ENCODE measurements at regions not wholly inside any gene's neighbourhood (a gene's known extent, or its start where the extent isn't known, plus 50 kb on each side); places are given as distances from the start of the nearest gene placed in this dataset.

- no peak overlapping the region for H3K9ac ChIP-seq (ENCODE audit: low read length)
Observed at GRCh38 chr3:72480366-72480765, 367.9 kb downstream of the SHQ1 start.

GRCh38 chr3:72479651-72480215 lies 368.5 kb downstream of the SHQ1 start:
- peaks cover 13% of the 10 kb centered on the region for H3K4me1 ChIP-seq (ENCODE audit: control insufficient read depth, low read depth, low read length)
- H3K9me3 ChIP-seq (ENCODE audit: control insufficient read depth, low read depth, low read length): no peaks in the 10 kb centered on the region
- no peak overlapping the region for H3K27ac ChIP-seq (ENCODE audit: low read length)
- no peaks in the 10 kb centered on the region for H3K36me3 ChIP-seq (ENCODE audit: control insufficient read depth, low read depth, low read length)
- no peak overlapping the region for H3K4me3 ChIP-seq (ENCODE audit: low read length)
- no peaks in the 10 kb centered on the region for H3K27me3 ChIP-seq (ENCODE audit: control insufficient read depth, insufficient read depth, low read length)
- no peak overlapping the region for H3K9ac ChIP-seq (ENCODE audit: low read length)

More at GRCh38 chr3:72480366-72480765, 367.9 kb downstream of the SHQ1 start:
- Histone ChIP-seq H3K27ac (ENCODE audit: low read length) (no peak overlapping the region), H3K9me3 (ENCODE audit: control insufficient read depth, low read depth, low read length) (no peaks in the 10 kb centered on the region), H3K27me3 (ENCODE audit: control insufficient read depth, insufficient read depth, low read length) (no peaks in the 10 kb centered on the region), H3K36me3 (ENCODE audit: control insufficient read depth, low read depth, low read length) (no peaks in the 10 kb centered on the region), H3K4me3 (ENCODE audit: low read length) (no peak overlapping the region), H3K4me1 (ENCODE audit: control insufficient read depth, low read depth, low read length) (peaks cover 13% of the 10 kb centered on the region)

GRCh38 chr3:72476139-72476483 lies 372.1 kb downstream of the SHQ1 start:
- H3K4me3 ChIP-seq (ENCODE audit: low read length): no peak overlapping the region
- no peaks in the 10 kb centered on the region for H3K27me3 ChIP-seq (ENCODE audit: control insufficient read depth, insufficient read depth, low read length)
- no peak overlapping the region for H3K27ac ChIP-seq (ENCODE audit: low read length)
- H3K4me1 ChIP-seq (ENCODE audit: control insufficient read depth, low read depth, low read length): peaks cover 5% of the 10 kb centered on the region
- H3K9me3 ChIP-seq (ENCODE audit: control insufficient read depth, low read depth, low read length): no peaks in the 10 kb centered on the region
- no peak overlapping the region for H3K9ac ChIP-seq (ENCODE audit: low read length)
- no peaks in the 10 kb centered on the region for H3K36me3 ChIP-seq (ENCODE audit: control insufficient read depth, low read depth, low read length)

GRCh38 chr3:72475258-72476138 lies 372.7 kb downstream of the SHQ1 start:
- H3K9me3 ChIP-seq (ENCODE audit: control insufficient read depth, low read depth, low read length): no peaks in the 10 kb centered on the region
- H3K4me1 ChIP-seq (ENCODE audit: control insufficient read depth, low read depth, low read length): peaks cover 5% of the 10 kb centered on the region
- no peaks in the 10 kb centered on the region for H3K36me3 ChIP-seq (ENCODE audit: control insufficient read depth, low read depth, low read length)
- H3K4me3 ChIP-seq (ENCODE audit: low read length): no peak overlapping the region
- H3K27me3 ChIP-seq (ENCODE audit: control insufficient read depth, insufficient read depth, low read length): no peaks in the 10 kb centered on the region
- no peak overlapping the region for H3K9ac ChIP-seq (ENCODE audit: low read length)
- H3K27ac ChIP-seq (ENCODE audit: low read length): no peak overlapping the region

- H3K4me3 ChIP-seq (ENCODE audit: low read length): no peak overlapping the region
- H3K36me3 ChIP-seq (ENCODE audit: control insufficient read depth, low read depth, low read length): no peaks in the 10 kb centered on the region
- no peaks in the 10 kb centered on the region for H3K9me3 ChIP-seq (ENCODE audit: control insufficient read depth, low read depth, low read length)
- H3K27ac ChIP-seq (ENCODE audit: low read length): no peak overlapping the region
- peaks cover 5% of the 10 kb centered on the region for H3K4me1 ChIP-seq (ENCODE audit: control insufficient read depth, low read depth, low read length)
- H3K27me3 ChIP-seq (ENCODE audit: control insufficient read depth, insufficient read depth, low read length): no peaks in the 10 kb centered on the region
- no peak overlapping the region for H3K9ac ChIP-seq (ENCODE audit: low read length)
Observed at GRCh38 chr3:72474775-72475174, 373.5 kb downstream of the SHQ1 start.

GRCh38 chr3:72473156-72473555 lies 375.1 kb downstream of the SHQ1 start:
- Histone ChIP-seq H3K4me1 (ENCODE audit: control insufficient read depth, low read depth, low read length) (peaks cover 5% of the 10 kb centered on the region), H3K27ac (ENCODE audit: low read length) (no peak overlapping the region), H3K36me3 (ENCODE audit: control insufficient read depth, low read depth, low read length) (no peaks in the 10 kb centered on the region), H3K4me3 (ENCODE audit: low read length) (no peak overlapping the region), H3K9ac (ENCODE audit: low read length) (no peak overlapping the region), H3K9me3 (ENCODE audit: control insufficient read depth, low read depth, low read length) (no peaks in the 10 kb centered on the region), H3K27me3 (ENCODE audit: control insufficient read depth, insufficient read depth, low read length) (no peaks in the 10 kb centered on the region)

GRCh38 chr3:72470904-72471417 lies 377.3 kb downstream of the SHQ1 start:
- Histone ChIP-seq H3K9me3 (ENCODE audit: control insufficient read depth, low read depth, low read length) (no peaks in the 10 kb centered on the region), H3K9ac (ENCODE audit: low read length) (no peak overlapping the region), H3K36me3 (ENCODE audit: control insufficient read depth, low read depth, low read length) (no peaks in the 10 kb centered on the region), H3K4me3 (ENCODE audit: low read length) (no peak overlapping the region), H3K27ac (ENCODE audit: low read length) (no peak overlapping the region), H3K27me3 (ENCODE audit: control insufficient read depth, insufficient read depth, low read length) (no peaks in the 10 kb centered on the region), H3K4me1 (ENCODE audit: control insufficient read depth, low read depth, low read length) (no peaks in the 10 kb centered on the region)

GRCh38 chr3:72465853-72466252 lies 382.4 kb downstream of the SHQ1 start:
- Histone ChIP-seq H3K9me3 (ENCODE audit: control insufficient read depth, low read depth, low read length) (no peaks in the 10 kb centered on the region), H3K9ac (ENCODE audit: low read length) (no peak overlapping the region), H3K27ac (ENCODE audit: low read length) (no peak overlapping the region), H3K36me3 (ENCODE audit: control insufficient read depth, low read depth, low read length) (no peaks in the 10 kb centered on the region), H3K27me3 (ENCODE audit: control insufficient read depth, insufficient read depth, low read length) (no peaks in the 10 kb centered on the region), H3K4me3 (ENCODE audit: low read length) (no peak overlapping the region), H3K4me1 (ENCODE audit: control insufficient read depth, low read depth, low read length) (no peaks in the 10 kb centered on the region)

- Histone ChIP-seq H3K9me3 (ENCODE audit: control insufficient read depth, low read depth, low read length) (no peaks in the 10 kb centered on the region), H3K4me3 (ENCODE audit: low read length) (no peak overlapping the region), H3K9ac (ENCODE audit: low read length) (no peak overlapping the region), H3K36me3 (ENCODE audit: control insufficient read depth, low read depth, low read length) (no peaks in the 10 kb centered on the region), H3K27ac (ENCODE audit: low read length) (no peak overlapping the region), H3K27me3 (ENCODE audit: control insufficient read depth, insufficient read depth, low read length) (no peaks in the 10 kb centered on the region), H3K4me1 (ENCODE audit: control insufficient read depth, low read depth, low read length) (no peaks in the 10 kb centered on the region)
Observed at GRCh38 chr3:72463083-72463482, 385.2 kb downstream of the SHQ1 start.

- no peak overlapping the region for H3K9ac ChIP-seq (ENCODE audit: low read length)
- no peaks in the 10 kb centered on the region for H3K4me1 ChIP-seq (ENCODE audit: control insufficient read depth, low read depth, low read length)
- H3K9me3 ChIP-seq (ENCODE audit: control insufficient read depth, low read depth, low read length): no peaks in the 10 kb centered on the region
- no peaks in the 10 kb centered on the region for H3K36me3 ChIP-seq (ENCODE audit: control insufficient read depth, low read depth, low read length)
- H3K27ac ChIP-seq (ENCODE audit: low read length): no peak overlapping the region
- no peaks in the 10 kb centered on the region for H3K27me3 ChIP-seq (ENCODE audit: control insufficient read depth, insufficient read depth, low read length)
- no peak overlapping the region for H3K4me3 ChIP-seq (ENCODE audit: low read length)
Observed at GRCh38 chr3:72462595-72463011, 385.6 kb downstream of the SHQ1 start.

- no peak overlapping the region for H3K4me3 ChIP-seq (ENCODE audit: low read length)
- H3K36me3 ChIP-seq (ENCODE audit: control insufficient read depth, low read depth, low read length): no peaks in the 10 kb centered on the region
- H3K27ac ChIP-seq (ENCODE audit: low read length): no peak overlapping the region
- H3K27me3 ChIP-seq (ENCODE audit: control insufficient read depth, insufficient read depth, low read length): no peaks in the 10 kb centered on the region
- no peaks in the 10 kb centered on the region for H3K4me1 ChIP-seq (ENCODE audit: control insufficient read depth, low read depth, low read length)
- H3K9me3 ChIP-seq (ENCODE audit: control insufficient read depth, low read depth, low read length): no peaks in the 10 kb centered on the region
- H3K9ac ChIP-seq (ENCODE audit: low read length): no peak overlapping the region
Observed at GRCh38 chr3:72461787-72462186, 386.5 kb downstream of the SHQ1 start.
